Superior temporal gyrus (tissue), 1 donor: ENCODE measurements at regions not wholly inside any gene's neighbourhood (a gene's known extent, or its start where the extent isn't known, plus 50 kb on each side); places are given as distances from the start of the nearest gene placed in this dataset.
"Not testable (repeated sequence)": the region's sequence is repeated elsewhere in the genome, so short reads cannot be mapped to it uniquely, and the experiment has no call there.

Experiments
- DNase-seq: peaks from one replicate; pipeline ENCODE4 v3.0.0-alpha.2; 2016; ENCODE audit errors: extremely low spot score

DNA sequence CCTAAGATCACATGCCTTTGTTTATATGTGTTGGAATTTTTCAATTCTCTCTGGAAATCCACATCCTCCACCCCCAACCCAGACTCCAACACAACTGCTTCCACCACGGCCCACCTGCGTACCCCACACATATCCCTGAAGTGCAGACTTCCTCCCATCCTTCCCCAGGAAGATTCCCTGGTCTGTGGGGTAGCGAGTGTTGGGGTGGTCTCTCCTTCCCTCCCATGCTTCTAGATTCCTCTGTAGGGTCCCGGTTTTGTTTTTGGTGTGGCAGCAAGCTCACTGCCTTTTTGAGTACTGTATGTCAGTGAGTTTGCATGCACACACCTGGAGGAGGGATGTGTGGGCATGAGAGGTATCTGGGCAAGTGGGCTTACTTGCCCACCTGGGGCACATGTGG is 127.6 kb downstream of the MRPL14 start:
- DNase-seq = no peak

- DNase-seq = not testable (repeated sequence)
Observed at GRCh38 chr6:43998592-43999243, 128.5 kb downstream of the MRPL14 start.

DNA sequence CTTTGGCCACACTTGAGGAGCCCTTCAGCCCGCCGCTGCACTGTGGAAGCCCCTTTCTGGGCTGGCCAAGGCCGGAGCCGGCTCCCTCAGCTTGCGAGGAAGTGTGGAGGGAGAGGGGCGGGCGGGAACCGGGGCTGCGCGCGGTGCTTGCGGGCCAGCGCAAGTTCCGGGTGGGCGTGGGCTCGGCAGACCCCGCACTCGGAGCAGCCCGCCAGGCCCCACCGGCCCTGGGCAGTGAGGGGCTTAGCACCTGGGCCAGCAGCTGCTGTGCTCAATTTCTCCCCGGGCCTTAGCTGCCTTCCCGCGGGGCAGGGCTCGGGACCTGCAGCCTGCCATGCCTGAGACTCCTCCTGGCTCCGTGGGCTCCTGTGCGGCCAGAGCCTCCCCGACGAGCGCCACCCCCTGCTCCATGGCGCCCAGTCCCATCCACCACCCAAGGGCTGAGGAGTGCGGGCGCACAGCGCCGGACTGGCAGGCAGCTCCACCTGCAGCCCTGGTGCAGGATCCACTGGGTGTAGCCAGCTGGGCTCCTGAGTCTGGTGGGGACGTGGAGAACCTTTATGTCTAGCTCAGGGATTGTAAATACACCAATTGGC is 129.2 kb downstream of the MRPL14 start:
- DNase-seq = not testable (repeated sequence)

DNA sequence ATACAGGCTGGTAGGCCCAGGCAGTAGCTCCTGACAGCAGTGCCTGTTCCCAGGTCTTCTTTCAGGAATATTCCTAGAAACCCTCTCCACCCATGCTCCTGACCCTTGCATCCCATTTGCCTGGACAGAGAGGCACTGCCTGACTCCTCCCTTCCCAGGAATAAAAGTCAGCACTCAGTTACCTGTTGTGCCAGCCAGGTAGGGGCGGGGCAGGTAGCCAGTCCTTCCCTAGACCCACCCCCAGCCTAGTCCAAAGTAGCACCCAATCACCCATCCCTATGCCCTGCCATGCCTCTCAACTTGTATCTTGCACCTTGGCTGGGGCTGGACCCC is 129.9 kb downstream of the MRPL14 start:
- no peak for DNase-seq

DNA sequence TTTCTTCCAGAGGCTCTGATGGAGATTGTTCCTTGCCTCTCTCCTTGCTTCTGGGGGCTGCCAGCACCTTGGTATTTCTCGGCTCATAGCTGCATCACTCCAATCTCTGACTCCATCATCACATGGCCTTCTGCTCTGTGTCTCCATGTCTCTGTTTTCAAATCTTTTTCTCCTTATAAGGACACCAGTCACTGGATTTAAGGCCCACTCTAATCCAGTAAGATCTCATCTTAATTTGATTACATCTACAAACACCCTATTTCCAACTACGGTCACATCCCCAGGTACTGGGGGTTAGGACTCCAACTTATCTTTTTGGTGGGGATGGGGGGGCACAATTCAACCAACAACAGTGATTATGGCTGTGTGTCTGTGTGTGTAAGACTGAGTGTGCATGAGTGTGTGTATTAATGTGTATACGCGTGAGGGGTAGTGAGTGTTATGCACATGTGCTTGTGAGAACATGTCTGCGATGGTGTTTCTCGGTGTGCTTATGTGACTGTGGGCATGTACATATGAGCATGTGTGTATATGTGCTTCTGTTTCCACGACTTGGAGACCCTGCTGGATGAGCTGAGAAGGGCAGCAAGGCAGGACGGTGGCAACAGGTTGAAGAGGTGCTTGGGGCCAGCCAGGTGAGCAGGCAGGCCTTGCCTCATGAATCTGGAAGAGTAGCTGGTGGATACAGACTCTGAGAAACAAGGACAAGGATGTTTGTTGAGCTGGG is 130.5 kb downstream of the MRPL14 start:
- DNase-seq = no peak

GRCh38 chr6:43995137-43995536 is 132.1 kb downstream of the MRPL14 start:
- no peak for DNase-seq

- DNase-seq = no peak
Observed at GRCh38 chr6:43993881-43994523, 133.2 kb downstream of the MRPL14 start.

- no peak for DNase-seq
Observed at GRCh38 chr6:43992783-43993644, 134.2 kb downstream of the MRPL14 start.

DNA sequence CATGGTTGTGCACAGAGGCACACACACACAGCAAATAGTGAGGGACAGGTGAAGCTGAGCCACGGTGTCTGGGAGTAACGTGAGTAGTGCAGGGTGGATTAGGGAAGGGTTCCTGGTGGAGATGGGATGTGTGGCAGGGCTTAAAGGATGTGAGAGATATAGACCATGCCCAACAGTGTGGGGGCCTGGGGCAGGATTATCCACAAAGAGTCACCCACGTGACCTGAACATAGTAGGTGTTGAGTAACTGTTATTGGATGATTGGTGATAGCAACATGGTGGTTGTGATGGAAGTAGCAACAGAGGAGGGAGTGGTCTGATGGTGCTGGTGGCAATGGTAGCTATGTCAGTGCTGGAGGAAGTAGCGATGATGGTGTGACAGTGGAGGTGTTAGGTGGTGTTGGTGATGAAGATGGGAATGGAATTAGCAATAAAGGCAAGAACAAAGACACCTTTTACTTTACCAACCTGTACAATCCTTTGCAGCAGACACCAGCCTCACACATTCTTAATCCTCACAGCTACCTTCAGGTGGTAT is 135.1 kb downstream of the MRPL14 start:
- DNase-seq = no peak

DNA sequence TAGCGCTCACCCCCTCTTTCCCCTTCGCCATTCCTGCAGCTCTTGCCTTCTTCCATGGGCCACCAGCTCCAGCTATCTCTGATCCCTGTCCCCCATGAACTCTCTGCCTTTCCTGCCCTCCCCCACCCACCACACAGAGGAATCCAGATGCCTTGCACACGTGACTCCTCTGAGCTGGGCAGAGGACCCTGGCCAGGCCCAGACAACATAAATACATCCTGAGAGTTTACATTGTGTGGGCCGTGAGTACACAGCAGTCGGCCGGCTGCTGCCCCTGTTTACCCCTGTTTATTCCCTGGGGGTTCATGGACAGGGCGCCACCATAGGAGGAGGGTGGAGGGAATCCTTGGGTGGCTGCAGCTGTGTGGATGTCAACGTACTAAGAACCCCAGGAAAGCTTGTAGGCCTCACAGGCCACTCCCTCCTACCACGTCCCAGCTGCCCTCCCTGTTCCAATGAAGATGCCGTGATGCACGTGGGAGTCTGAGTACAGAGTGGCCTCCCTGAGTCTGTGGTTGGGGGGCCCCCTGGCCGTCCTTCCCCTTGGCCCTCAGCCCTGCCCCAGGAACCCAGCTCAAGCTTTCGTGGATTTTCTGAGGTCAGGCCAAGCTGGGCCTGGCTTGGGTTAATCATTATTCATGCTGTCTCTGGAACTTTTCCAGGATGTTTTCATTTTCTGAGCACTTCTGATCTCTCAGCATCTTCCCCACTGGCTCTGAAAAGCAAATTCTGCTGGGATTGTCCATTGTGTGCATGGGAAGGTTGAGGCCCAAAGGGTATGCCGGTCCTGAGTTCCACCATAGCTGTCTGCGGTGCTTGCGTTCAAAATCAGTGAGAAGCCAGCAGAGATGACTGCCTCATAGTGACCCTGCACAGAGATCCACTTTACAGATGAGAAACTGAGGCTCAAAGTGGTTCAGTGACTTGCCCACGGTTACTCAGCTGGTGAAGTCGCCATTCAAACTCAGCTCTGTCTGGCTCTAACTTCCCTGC is 136.3 kb downstream of the MRPL14 start:
- DNase-seq = no peak

GRCh38 chr6:43990275-43990626 is 137.0 kb downstream of the MRPL14 start:
- no peak for DNase-seq

DNA sequence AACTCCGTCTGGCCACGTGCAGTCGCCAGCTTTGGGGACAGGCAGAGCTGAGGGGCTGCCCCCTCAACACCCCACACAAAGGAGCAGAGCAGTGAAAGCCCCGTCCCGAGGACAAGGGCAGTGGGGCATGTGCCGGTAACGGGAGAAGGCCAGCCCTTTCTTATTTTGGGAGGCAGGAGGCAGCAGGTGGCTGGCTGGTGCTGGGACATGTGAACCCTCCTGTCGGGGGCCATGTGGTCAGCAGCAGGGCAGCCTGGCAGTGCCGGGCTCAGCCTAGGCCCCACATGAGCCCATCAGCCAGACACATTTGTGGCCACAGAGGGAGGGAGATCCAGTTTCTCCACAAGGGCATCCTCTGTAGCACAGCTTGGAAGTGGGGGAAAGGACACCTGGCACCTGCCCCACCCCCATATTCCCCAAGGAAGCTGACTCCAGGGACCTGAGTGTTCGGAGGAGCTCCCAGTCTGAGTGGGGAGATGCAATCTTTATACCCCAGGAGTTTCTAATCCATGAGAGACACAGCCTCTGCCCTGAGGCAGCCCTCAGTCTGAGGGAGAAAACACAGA is 137.6 kb downstream of the MRPL14 start:
- DNase-seq = no peak

DNA sequence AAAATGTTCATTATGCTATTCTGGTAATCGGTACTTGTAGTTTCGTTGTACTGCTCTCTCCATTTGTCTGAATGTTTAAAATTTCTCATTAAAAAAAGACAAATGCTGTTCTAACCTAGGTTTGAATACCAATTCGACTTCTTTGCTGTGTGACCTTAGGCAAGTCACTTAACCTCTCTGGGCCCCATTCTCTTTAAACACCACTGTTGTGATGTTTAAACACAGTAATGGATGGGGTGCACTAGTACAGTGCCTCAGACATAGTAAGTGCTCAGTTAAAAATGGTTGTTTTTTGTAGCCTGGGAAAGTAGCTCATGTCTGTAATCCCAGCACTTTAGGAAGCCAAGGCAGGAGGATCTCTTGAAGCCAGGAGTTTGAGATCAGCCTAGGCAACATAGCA is 138.5 kb downstream of the MRPL14 start:
- no peak for DNase-seq

GRCh38 chr6:43987838-43988439 is 139.3 kb downstream of the MRPL14 start:
- no peak for DNase-seq

DNA sequence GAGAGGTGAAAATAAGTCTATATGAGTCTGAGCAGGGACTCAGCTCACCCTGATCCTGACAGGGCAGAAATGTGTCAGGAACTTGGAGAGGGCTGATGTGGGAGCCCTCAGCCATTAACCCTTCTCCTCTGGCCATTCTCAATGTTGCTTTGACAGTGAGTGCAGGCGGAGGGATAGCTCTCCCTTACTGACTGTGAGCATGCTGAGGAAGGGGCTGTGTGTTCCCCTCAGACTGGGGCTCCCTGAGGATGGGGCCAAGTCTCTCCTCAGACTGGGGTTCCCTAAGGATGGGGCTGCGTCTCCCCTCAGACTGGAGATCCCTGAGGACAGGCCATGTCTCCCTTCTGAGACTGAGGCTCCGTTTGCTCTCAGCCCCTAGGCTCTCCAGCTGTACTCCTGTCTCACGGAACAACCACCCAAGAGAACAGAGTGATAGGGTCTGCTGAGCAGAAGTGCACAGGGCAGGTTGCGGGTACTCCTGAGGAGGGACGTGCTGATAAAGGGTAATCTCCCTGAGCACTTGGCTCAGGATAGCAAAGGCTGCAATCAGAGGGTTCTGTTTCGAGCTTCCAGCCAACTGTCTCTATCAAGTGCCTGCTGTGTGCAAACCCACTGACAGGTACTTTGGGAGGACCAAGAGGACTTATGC is 141.0 kb downstream of the MRPL14 start:
- no peak for DNase-seq

DNA sequence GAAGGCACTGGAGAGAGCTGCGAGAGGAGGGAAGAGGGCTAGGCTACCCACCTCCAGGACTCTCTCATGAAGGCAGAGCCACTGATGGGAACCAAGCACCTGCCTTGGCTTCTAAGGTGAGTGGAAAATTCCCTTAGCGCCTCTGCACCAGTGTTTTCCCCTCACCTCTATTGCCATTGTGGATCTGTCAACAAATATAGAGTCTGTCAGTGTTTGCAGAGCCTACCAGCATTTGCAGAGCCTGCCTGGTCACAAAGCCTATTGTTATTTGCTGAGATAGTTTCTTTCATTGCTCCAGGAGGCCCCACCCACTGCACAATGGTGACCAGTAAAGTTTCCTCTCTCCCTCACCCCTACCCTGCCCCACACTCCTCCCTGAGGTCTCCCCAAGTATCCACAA is 141.9 kb downstream of the MRPL14 start:
- no peak for DNase-seq

DNA sequence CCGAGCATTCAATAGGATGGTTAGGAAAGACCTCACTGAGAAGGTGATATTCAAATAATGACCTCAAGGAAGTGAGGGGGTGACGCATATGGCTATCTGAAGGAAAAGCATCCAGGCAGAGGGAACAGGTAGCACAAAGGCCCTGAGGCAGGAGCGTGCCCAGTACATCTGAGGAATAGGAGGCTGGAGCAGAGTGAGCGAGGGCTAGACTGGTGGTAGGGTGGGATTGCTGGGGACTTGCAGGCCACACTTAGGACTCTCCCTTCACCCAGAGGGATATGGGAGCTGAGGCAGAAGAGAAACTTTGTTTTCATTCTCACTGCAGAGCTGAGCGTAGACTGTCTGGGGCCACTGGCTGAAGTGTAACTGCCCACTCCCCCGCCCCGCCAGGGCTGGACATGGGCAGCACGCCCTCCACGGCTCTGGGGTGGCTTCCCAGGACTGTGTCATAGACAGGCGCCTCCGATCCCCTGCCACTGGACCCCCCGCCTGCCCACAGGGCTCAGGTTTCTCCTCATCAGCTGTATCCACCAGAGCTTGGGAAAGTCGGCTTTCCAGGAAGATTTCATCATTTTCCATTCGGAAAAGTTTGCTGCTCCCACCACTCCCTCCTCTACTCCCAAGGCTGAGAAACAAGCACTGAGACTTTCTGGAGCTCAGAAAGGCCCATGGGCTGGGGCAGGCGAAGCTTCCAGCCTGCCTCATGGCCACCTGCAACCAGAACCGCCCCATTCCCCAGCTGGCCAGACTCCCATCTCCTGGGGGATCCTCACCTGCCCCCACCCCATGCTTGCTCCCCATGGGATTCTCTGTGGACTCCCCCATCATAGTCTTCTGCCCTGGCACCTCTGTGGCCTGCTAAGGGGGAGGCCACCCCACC is 142.6 kb downstream of the MRPL14 start:
- no peak for DNase-seq

GRCh38 chr6:43983632-43984031 is 143.6 kb downstream of the MRPL14 start:
- DNase-seq = no peak
